ENCODE measurements at regions not wholly inside any gene's neighbourhood (a gene's known extent, or its start where the extent isn't known, plus 50 kb on each side); places are given as distances from the start of the nearest gene placed in this dataset.
"Not testable (repeated sequence)": the region's sequence is repeated elsewhere in the genome, so short reads cannot be mapped to it uniquely, and the experiment has no call there.

DNA sequence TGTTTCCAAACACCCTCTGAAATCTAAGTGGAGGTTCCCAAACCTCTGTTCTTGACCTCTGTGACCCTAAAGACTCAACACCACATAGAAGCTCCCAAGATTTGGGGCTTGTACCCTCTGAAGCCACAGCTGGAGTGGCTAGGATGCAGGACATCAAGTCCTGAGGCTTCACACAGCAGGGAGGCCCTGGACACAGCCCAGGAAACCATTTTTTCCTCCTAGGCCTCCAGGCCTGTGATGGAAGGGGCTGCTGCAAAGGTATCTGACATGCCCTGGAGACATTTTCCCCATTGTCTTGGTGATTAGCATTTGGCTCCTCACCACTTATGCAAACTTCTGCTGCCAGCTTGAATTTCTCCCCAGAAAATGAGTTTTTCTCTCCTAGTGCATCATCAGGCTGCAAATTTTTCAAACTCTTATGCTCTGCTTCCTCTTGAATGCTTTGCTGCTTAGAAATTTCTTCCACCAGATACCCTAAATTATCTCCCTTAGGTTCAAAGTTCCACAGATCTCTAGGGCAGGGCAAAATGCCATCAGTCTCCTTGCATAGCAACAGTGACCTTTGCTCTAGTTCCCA lies 200.5 kb upstream of the ARL4C start:
- TF ChIP-seq, protein P1, sequence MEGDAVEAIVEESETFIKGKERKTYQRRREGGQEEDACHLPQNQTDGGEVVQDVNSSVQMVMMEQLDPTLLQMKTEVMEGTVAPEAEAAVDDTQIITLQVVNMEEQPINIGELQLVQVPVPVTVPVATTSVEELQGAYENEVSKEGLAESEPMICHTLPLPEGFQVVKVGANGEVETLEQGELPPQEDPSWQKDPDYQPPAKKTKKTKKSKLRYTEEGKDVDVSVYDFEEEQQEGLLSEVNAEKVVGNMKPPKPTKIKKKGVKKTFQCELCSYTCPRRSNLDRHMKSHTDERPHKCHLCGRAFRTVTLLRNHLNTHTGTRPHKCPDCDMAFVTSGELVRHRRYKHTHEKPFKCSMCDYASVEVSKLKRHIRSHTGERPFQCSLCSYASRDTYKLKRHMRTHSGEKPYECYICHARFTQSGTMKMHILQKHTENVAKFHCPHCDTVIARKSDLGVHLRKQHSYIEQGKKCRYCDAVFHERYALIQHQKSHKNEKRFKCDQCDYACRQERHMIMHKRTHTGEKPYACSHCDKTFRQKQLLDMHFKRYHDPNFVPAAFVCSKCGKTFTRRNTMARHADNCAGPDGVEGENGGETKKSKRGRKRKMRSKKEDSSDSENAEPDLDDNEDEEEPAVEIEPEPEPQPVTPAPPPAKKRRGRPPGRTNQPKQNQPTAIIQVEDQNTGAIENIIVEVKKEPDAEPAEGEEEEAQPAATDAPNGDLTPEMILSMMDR (IDR thresholded peaks at IDR 0.05) = not testable (repeated sequence)
- TF ChIP-seq POLR2A (IDR thresholded peaks at IDR 0.05) = not testable (repeated sequence)

Data from lower leg skin (tissue), 3 donors.